ENCODE measurements at regions not wholly inside any gene's neighbourhood (a gene's known extent, or its start where the extent isn't known, plus 50 kb on each side); places are given as distances from the start of the nearest gene placed in this dataset.

- Mint-ChIP-seq H3K4me3 (no peak overlapping the region), H3K9me3 (peaks cover 6% of the 10 kb centered on the region), H3K4me1 (peaks cover 3% of the 10 kb centered on the region), H3K27me3 (ENCODE audit: insufficient read depth) (no peaks in the 10 kb centered on the region), H3K27ac (no peak overlapping the region), H3K36me3 (ENCODE audit: low read depth) (no peaks in the 10 kb centered on the region)
- 81 to 92% methylated on average over 2 of the region's 2 CpGs for WGBS, 2 experiments (ENCODE audit: insufficient coverage in 1 of 2, insufficient read length in 1 of 2)
- Histone ChIP-seq H3K27me3 (ENCODE audit: control insufficient read depth, insufficient read depth, low read length, poor library complexity, severe bottlenecking) (no peaks in the 10 kb centered on the region), H3K9ac (ENCODE audit: extremely low read depth, low read length, poor library complexity, severe bottlenecking) (no peak overlapping the region), H3K36me3 (ENCODE audit: control insufficient read depth, insufficient read depth, low read length) (no peaks in the 10 kb centered on the region), H3K27ac (ENCODE audit: low read depth, low read length) (no peak overlapping the region), H3K4me3 (ENCODE audit: low read length) (no peak overlapping the region), H3K9me3 (ENCODE audit: control insufficient read depth, low read length) (peaks cover 27% of the 10 kb centered on the region), H3K4me1 (ENCODE audit: control insufficient read depth, insufficient read depth, low read length) (no peaks in the 10 kb centered on the region)
- no peak for DNase-seq
- no peak for TF ChIP-seq CTCF (conservative IDR thresholded peaks at IDR 0.05)
Measured at GRCh38 chr1:193524021-193524420, 337.6 kb upstream of the B3GALT2 start.

GRCh38 chr1:193520472-193520871 lies 334.1 kb upstream of the B3GALT2 start:
- DNase-seq: no peak
- Histone ChIP-seq H3K27me3 (ENCODE audit: control insufficient read depth, insufficient read depth, low read length, poor library complexity, severe bottlenecking) (no peaks in the 10 kb centered on the region), H3K4me1 (ENCODE audit: control insufficient read depth, insufficient read depth, low read length) (no peaks in the 10 kb centered on the region), H3K9me3 (ENCODE audit: control insufficient read depth, low read length) (peaks cover 11% of the 10 kb centered on the region), H3K27ac (ENCODE audit: low read depth, low read length) (no peak overlapping the region), H3K9ac (ENCODE audit: extremely low read depth, low read length, poor library complexity, severe bottlenecking) (no peak overlapping the region), H3K36me3 (ENCODE audit: control insufficient read depth, insufficient read depth, low read length) (no peaks in the 10 kb centered on the region), H3K4me3 (ENCODE audit: low read length) (no peak overlapping the region)
- Mint-ChIP-seq H3K27ac (no peak overlapping the region), H3K9me3 (peaks cover 3% of the 10 kb centered on the region), H3K4me3 (no peak overlapping the region), H3K4me1 (no peaks in the 10 kb centered on the region), H3K27me3 (ENCODE audit: insufficient read depth) (no peaks in the 10 kb centered on the region), H3K36me3 (ENCODE audit: low read depth) (no peaks in the 10 kb centered on the region)
- 83 to 96% methylated on average over 1 to 3 of the region's 3 CpGs for WGBS, 2 experiments (ENCODE audit: insufficient coverage in 1 of 2, insufficient read length in 1 of 2)
- no peak for TF ChIP-seq CTCF (conservative IDR thresholded peaks at IDR 0.05)

- peak; percentile 75 for DNase-seq
- no peaks in the 10 kb centered on the region for H3K4me1 Mint-ChIP-seq
- WGBS, 2 experiments (ENCODE audit: insufficient coverage in 1 of 2, insufficient read length in 1 of 2): 87 to 96% methylated on average over 5 of the region's 5 CpGs
- no peak overlapping the region for H3K27ac Mint-ChIP-seq
- Histone ChIP-seq H3K4me3 (ENCODE audit: low read length) (no peak overlapping the region), H3K9ac (ENCODE audit: extremely low read depth, low read length, poor library complexity, severe bottlenecking) (no peak overlapping the region), H3K27ac (ENCODE audit: low read depth, low read length) (no peak overlapping the region), H3K27me3 (ENCODE audit: control insufficient read depth, insufficient read depth, low read length, poor library complexity, severe bottlenecking) (no peaks in the 10 kb centered on the region), H3K4me1 (ENCODE audit: control insufficient read depth, insufficient read depth, low read length) (no peaks in the 10 kb centered on the region), H3K9me3 (ENCODE audit: control insufficient read depth, low read length) (peaks cover 7% of the 10 kb centered on the region), H3K36me3 (ENCODE audit: control insufficient read depth, insufficient read depth, low read length) (no peaks in the 10 kb centered on the region)
- H3K9me3 Mint-ChIP-seq: no peaks in the 10 kb centered on the region
- no peaks in the 10 kb centered on the region for H3K36me3 Mint-ChIP-seq (ENCODE audit: low read depth)
- peak; percentile 78 for TF ChIP-seq CTCF (conservative IDR thresholded peaks at IDR 0.05)
- H3K4me3 Mint-ChIP-seq: no peak overlapping the region
- H3K27me3 Mint-ChIP-seq (ENCODE audit: insufficient read depth): no peaks in the 10 kb centered on the region
Measured at GRCh38 chr1:193519922-193520321, 333.5 kb upstream of the B3GALT2 start.
